ENCODE measurements at regions not wholly inside any gene's neighbourhood (a gene's known extent, or its start where the extent isn't known, plus 50 kb on each side); places are given as distances from the start of the nearest gene placed in this dataset.

- no peak for DNase-seq
Measured at GRCh38 chr22:47394504-47395440, 632.3 kb downstream of the TBC1D22A start.

GRCh38 chr22:47393191-47393590 is 630.7 kb downstream of the TBC1D22A start:
- DNase-seq: no peak

- no peak for DNase-seq
Measured at GRCh38 chr22:47392729-47393128, 630.3 kb downstream of the TBC1D22A start.

GRCh38 chr22:47392054-47392347 is 629.6 kb downstream of the TBC1D22A start:
- DNase-seq: no peak

GRCh38 chr22:47391169-47392053 is 629.0 kb downstream of the TBC1D22A start:
- DNase-seq: no peak

GRCh38 chr22:47390026-47390970 is 627.8 kb downstream of the TBC1D22A start:
- no peak for DNase-seq

- no peak for DNase-seq
Measured at GRCh38 chr22:47389201-47389600, 626.8 kb downstream of the TBC1D22A start.

- no peak for DNase-seq
Measured at GRCh38 chr22:47388778-47389177, 626.3 kb downstream of the TBC1D22A start.

- no peak for DNase-seq
Measured at GRCh38 chr22:47388331-47388730, 625.9 kb downstream of the TBC1D22A start.

- DNase-seq: no peak
Measured at GRCh38 chr22:47386812-47387510, 624.5 kb downstream of the TBC1D22A start.

- no peak for DNase-seq
Measured at GRCh38 chr22:47384977-47385376, 622.5 kb downstream of the TBC1D22A start.

GRCh38 chr22:47382164-47382890 is 619.9 kb downstream of the TBC1D22A start:
- DNase-seq: no peak

GRCh38 chr22:47381240-47381639 is 618.8 kb downstream of the TBC1D22A start:
- no peak for DNase-seq

GRCh38 chr22:47380692-47381091 is 618.2 kb downstream of the TBC1D22A start:
- no peak for DNase-seq

GRCh38 chr22:47379037-47379436 is 616.6 kb downstream of the TBC1D22A start:
- DNase-seq: no peak

GRCh38 chr22:47377926-47378560 is 615.6 kb downstream of the TBC1D22A start:
- DNase-seq: no peak

- no peak for DNase-seq
Measured at GRCh38 chr22:47376901-47377505, 614.6 kb downstream of the TBC1D22A start.

- DNase-seq: no peak
Measured at GRCh38 chr22:47376322-47376700, 613.9 kb downstream of the TBC1D22A start.

GRCh38 chr22:47375621-47376321 is 613.3 kb downstream of the TBC1D22A start:
- DNase-seq: no peak
